H1 (cell line): ENCODE measurements at regions not wholly inside any gene's neighbourhood (a gene's known extent, or its start where the extent isn't known, plus 50 kb on each side); places are given as distances from the start of the nearest gene placed in this dataset.

ENCODE experiments used
- CTCF ChIA-PET: fragments of 300-600 bp; sonication (Branson Sonifier 250); formaldehyde crosslinking; loops from one replicate; lab custom pipeline; 2021; ENCODE audit not compliant: partially characterized antibody; lab: Charles Lee
- POLR2A ChIA-PET: fragments of 300-600 bp; sonication (Branson Sonifier 250); formaldehyde crosslinking; loops from one replicate; lab custom pipeline; 2021; ENCODE audit warnings: inconsistent platforms; ENCODE audit not compliant: partially characterized antibody; lab: Charles Lee
- DNase-seq, 2 experiments: peaks; one replicate each; pipeline versions ENCODE4 v3.0.0 to v3.0.0-alpha.2; 2010 to 2022; ENCODE audit warnings: low spot score in 2 of 2, low read depth in 1 of 2, mixed read lengths in 1 of 2
- FAIRE-seq: peaks from 2 replicates; lab custom pipeline; 2011; peaks lifted over from hg19 to GRCh38; lab: Jason Lieb, UNC
- H2AFZ ChIP-seq: 2 replicates; pipeline ENCODE4 v1.8.1; 2012; ENCODE audit warnings: low read length, inconsistent platforms
- H2AK5ac ChIP-seq: 2 replicates; pipeline ENCODE4 v1.6.1; 2013; ENCODE audit warnings: low read depth, low read length
- H2BK120ac ChIP-seq: replicated peaks from 2 replicates; pipeline ENCODE3; 2013; ENCODE audit warnings: low read depth, low read length, inconsistent platforms
- H2BK12ac ChIP-seq: 2 replicates; pipeline ENCODE4 v1.6.1; 2013; ENCODE audit warnings: low read depth, low read length
- H2BK15ac ChIP-seq: 2 replicates; pipeline ENCODE4 v1.6.1; 2013; ENCODE audit warnings: low read length
- H2BK20ac ChIP-seq: 2 replicates; pipeline ENCODE4 v1.6.1; 2013; ENCODE audit warnings: low read length
- H2BK5ac ChIP-seq: 2 replicates; pipeline ENCODE4 v1.6.1; 2013; ENCODE audit warnings: low read depth, low read length
- H3K14ac ChIP-seq: 2 replicates; pipeline ENCODE4 v1.6.1; 2013; ENCODE audit warnings: inconsistent platforms; ENCODE audit not compliant: insufficient read length
- H3K18ac ChIP-seq: 2 replicates; pipeline ENCODE4 v1.6.1; 2013; ENCODE audit warnings: low read length; ENCODE audit errors: extremely low read depth
- H3K23ac ChIP-seq: 2 replicates; pipeline ENCODE4 v1.6.1; 2013; ENCODE audit warnings: inconsistent platforms; ENCODE audit not compliant: insufficient read length
- H3K23me2 ChIP-seq: 2 replicates; pipeline ENCODE4 v1.6.1; 2013; ENCODE audit warnings: low read depth, low read length
- H3K27ac ChIP-seq: 2 replicates; pipeline ENCODE4 v1.6.1; 2011; ENCODE audit warnings: low read depth, low read length, inconsistent platforms
- H3K27me3 ChIP-seq, 4 experiments: replicated peaks in 1 of 4; 1 replicate in 1 of 4; 2 replicates in 3 of 4; pipeline versions ENCODE4 v1.6.1 to v1.8.1; 2011 to 2013; ENCODE audit warnings: low read length in 3 of 4, mild to moderate bottlenecking in 3 of 4, inconsistent platforms in 2 of 4, mixed read lengths in 2 of 4, moderate library complexity in 1 of 4; ENCODE audit not compliant: control insufficient read depth in 3 of 4, insufficient read depth in 3 of 4; ENCODE audit errors: extremely low read depth in 1 of 4
- H3K36me3 ChIP-seq, 4 experiments: 2 replicates each; pipeline versions ENCODE4 v1.6.1 to v1.8.1; 2011 to 2013; ENCODE audit warnings: mild to moderate bottlenecking in 4 of 4, low read length in 3 of 4, moderate library complexity in 2 of 4, control low read depth in 1 of 4, inconsistent platforms in 1 of 4; ENCODE audit not compliant: insufficient read depth in 4 of 4, control insufficient read depth in 2 of 4
- H3K4ac ChIP-seq: replicated peaks from 2 replicates; pipeline ENCODE3; 2013; ENCODE audit warnings: low read length, low read depth, mixed read lengths, inconsistent platforms; ENCODE audit not compliant: insufficient read length
- H3K4me1 ChIP-seq, 4 experiments: replicated peaks in 1 of 4; 1 replicate in 1 of 4; 2 replicates in 3 of 4; pipeline versions ENCODE4 v1.6.1 to v1.8.1; 2011 to 2013; ENCODE audit warnings: low read length in 3 of 4, inconsistent platforms in 2 of 4, mixed read lengths in 1 of 4; ENCODE audit not compliant: insufficient read depth in 4 of 4, control insufficient read depth in 3 of 4
- H3K4me2 ChIP-seq, 2 experiments: 2 replicates each; pipeline versions ENCODE4 v1.6.1 to v1.8.1; 2011 to 2013; ENCODE audit warnings: low read depth in 2 of 2, low read length in 2 of 2, control low read depth in 1 of 2, inconsistent platforms in 1 of 2, mild to moderate bottlenecking in 1 of 2; ENCODE audit not compliant: insufficient read depth in 1 of 2
- H3K4me3 ChIP-seq, 4 experiments: fragments of 200-600, 300-600 bp in 1 of 4; sonication (generic), shearing (Covaris generic), sonication (Bioruptor Twin) in 1 of 4; 2 replicates each; pipeline versions ENCODE4 v1.5.1 to v1.8.1; 2011 to 2016; ENCODE audit warnings: low read length in 4 of 4, low read depth in 3 of 4, control low read depth in 2 of 4, inconsistent platforms in 2 of 4, mild to moderate bottlenecking in 2 of 4, mixed read lengths in 1 of 4, moderate library complexity in 1 of 4; ENCODE audit not compliant: insufficient read depth in 2 of 4; ENCODE audit errors: extremely low read depth in 1 of 4
- H3K56ac ChIP-seq: replicated peaks from 2 replicates; pipeline ENCODE3; 2013; ENCODE audit warnings: low read depth, mild to moderate bottlenecking, mixed read lengths, low read length, inconsistent platforms; ENCODE audit not compliant: insufficient read length
- H3K79me1 ChIP-seq: 2 replicates; pipeline ENCODE4 v1.6.1; 2013; ENCODE audit warnings: low read depth, low read length, control low read depth
- H3K79me2 ChIP-seq, 2 experiments: 2 replicates each; pipeline versions ENCODE4 v1.6.1 to v1.8.1; 2012 to 2013; ENCODE audit warnings: low read length in 2 of 2, mild to moderate bottlenecking in 2 of 2, inconsistent platforms in 1 of 2; ENCODE audit not compliant: insufficient read depth in 2 of 2, control insufficient read depth in 1 of 2
- H3K9ac ChIP-seq, 4 experiments: replicated peaks in 1 of 4; 1 replicate in 1 of 4; 2 replicates in 3 of 4; pipeline versions ENCODE4 v1.6.1 to v1.8.1; 2011 to 2013; ENCODE audit warnings: low read depth in 3 of 4, low read length in 3 of 4, control low read depth in 2 of 4, mild to moderate bottlenecking in 2 of 4, moderate library complexity in 2 of 4, inconsistent platforms in 1 of 4; ENCODE audit errors: extremely low read depth in 1 of 4
- H3K9me3 ChIP-seq, 2 experiments: 2 replicates each; pipeline versions ENCODE4 v1.6.1 to v1.8.1; 2012 to 2013; ENCODE audit warnings: mild to moderate bottlenecking in 2 of 2, moderate library complexity in 2 of 2, control low read depth in 1 of 2, inconsistent platforms in 1 of 2, low read depth in 1 of 2, low read length in 1 of 2, mixed read lengths in 1 of 2; ENCODE audit not compliant: insufficient read depth in 2 of 2
- H4K20me1 ChIP-seq, 2 experiments: replicated peaks in 1 of 2; 2 replicates each; pipeline versions ENCODE3 to v1.8.1; 2011 to 2013; ENCODE audit warnings: inconsistent platforms in 2 of 2, low read length in 2 of 2, mild to moderate bottlenecking in 1 of 2; ENCODE audit not compliant: insufficient read depth in 2 of 2, control insufficient read depth in 1 of 2
- H4K5ac ChIP-seq: 2 replicates; pipeline ENCODE4 v1.6.1; 2013; ENCODE audit warnings: low read length, low read depth, mixed read lengths, inconsistent platforms; ENCODE audit not compliant: insufficient read length
- H4K8ac ChIP-seq: 2 replicates; pipeline ENCODE4 v1.8.0; 2013; ENCODE audit warnings: mild to moderate bottlenecking, moderate library complexity, low read length, inconsistent platforms; ENCODE audit not compliant: insufficient read depth; ENCODE audit errors: extremely low read depth
- H4K91ac ChIP-seq: replicated peaks from 2 replicates; pipeline ENCODE3; 2013; ENCODE audit warnings: low read length, mixed read lengths, inconsistent platforms; ENCODE audit not compliant: insufficient read length
- ATF3 ChIP-seq: IDR thresholded peaks from 2 replicates; pipeline ENCODE4 v1.6.1; 2011; ENCODE audit warnings: low read depth, mild to moderate bottlenecking, low read length; ENCODE audit not compliant: insufficient read depth
- CREB1 ChIP-seq: IDR thresholded peaks from 2 replicates; pipeline ENCODE4 v1.6.1; 2012; ENCODE audit warnings: inconsistent platforms
- CTCF ChIP-seq, 3 experiments: IDR thresholded peaks; 1 replicate in 2 of 3; 2 replicates in 1 of 3; pipeline versions ENCODE4 v1.5.1 to v1.6.1; 2011; ENCODE audit warnings: low read length in 3 of 3, mild to moderate bottlenecking in 3 of 3, inconsistent platforms in 2 of 3, low read depth in 1 of 3, moderate library complexity in 1 of 3; ENCODE audit not compliant: insufficient read depth in 1 of 3; ENCODE audit errors: control extremely low read depth in 1 of 3
- GABPA ChIP-seq: IDR thresholded peaks from 2 replicates; pipeline ENCODE4 v1.6.1; 2011; ENCODE audit warnings: mild to moderate bottlenecking, low read length, moderate library complexity, borderline replicate concordance; ENCODE audit not compliant: insufficient read depth
- KDM4A ChIP-seq: IDR thresholded peaks from one replicate; pipeline ENCODE4 v1.7.1; 2012; ENCODE audit warnings: low read depth, mild to moderate bottlenecking, moderate library complexity, low read length, inconsistent platforms; ENCODE audit not compliant: severe bottlenecking
- PHF8 ChIP-seq: fragments of 200-600 bp; sonication (generic); conservative IDR thresholded peaks from 2 replicates; pipeline ENCODE4 v1.7.1; 2012; ENCODE audit warnings: low read depth, mild to moderate bottlenecking, inconsistent platforms, low read length, moderate library complexity
- SIN3A ChIP-seq, 2 experiments: IDR thresholded peaks in 1 of 2; conservative IDR thresholded peaks in 1 of 2; 2 replicates each; pipeline ENCODE4 v1.6.1; 2011 to 2012; ENCODE audit warnings: low read length in 2 of 2, improper control_type of control experiment in 1 of 2, low read depth in 1 of 2, mild to moderate bottlenecking in 1 of 2
- SP1 ChIP-seq: IDR thresholded peaks from 2 replicates; pipeline ENCODE4 v1.6.1; 2011; ENCODE audit warnings: low read depth, low read length
- SRF ChIP-seq: IDR thresholded peaks from 2 replicates; pipeline ENCODE4 v1.6.1; 2011; ENCODE audit warnings: mild to moderate bottlenecking, low read depth, low read length, moderate library complexity
- TEAD4 ChIP-seq: IDR thresholded peaks from 2 replicates; pipeline ENCODE4 v1.6.1; 2012; ENCODE audit warnings: low read depth, low read length, inconsistent platforms, mixed read lengths
- YY1 ChIP-seq: IDR thresholded peaks from 2 replicates; pipeline ENCODE4 v1.6.1; 2011; ENCODE audit warnings: low read depth, mild to moderate bottlenecking, low read length
- WGBS, 2 experiments: shearing (Covaris generic) in 1 of 2; methylation state at CpG; one replicate each; pipeline versions ENCODE4 v1.1.6 to v1.1.7; 2013 to 2015; ENCODE audit warnings: low lambda C conversion rate in 2 of 2, mixed read lengths in 2 of 2, inconsistent platforms in 1 of 2, low coverage in 1 of 2, missing lambda C conversion rate in 1 of 2; ENCODE audit not compliant: insufficient replicate concordance in 2 of 2, insufficient coverage in 1 of 2, insufficient read length in 1 of 2; ENCODE audit errors: extremely low coverage in 1 of 2, missing lambda C conversion rate in 1 of 2; 5-methylcytosine and 5-hydroxymethylcytosine counted together

- Histone ChIP-seq H4K5ac (no peak overlapping the region), H2BK12ac (no peak overlapping the region), H3K23ac (no peak overlapping the region), H3K27me3 (no peaks in the 10 kb centered on the region)
- TF ChIP-seq CREB1 (no peak), ATF3 (no peak), SP1 (no peak), CTCF (IDR thresholded peaks at IDR 0.05; ENCODE audit: control extremely low read depth in 1 of 3, insufficient read depth in 1 of 3, low read depth in 1 of 3, low read length in 3 of 3) (no peak), TEAD4 (no peak), SIN3A (conservative IDR thresholded peaks at IDR 0.05 in 1 of 2, IDR thresholded peaks at IDR 0.05 in 1 of 2; ENCODE audit: low read depth in 1 of 2, low read length in 2 of 2) (no peak), PHF8 (no peak), KDM4A (no peak), YY1 (no peak), SRF (no peak), GABPA (no peak)
- TF ChIP-seq, all 59 proteins: peak for 0
- no peak overlapping the region for H2AK5ac ChIP-seq
- H3K14ac ChIP-seq, result no peak overlapping the region
- H3K4me3 ChIP-seq, result no peak overlapping the region
- H3K4me2 ChIP-seq, result no peak overlapping the region
- no peak overlapping the region for H2BK5ac ChIP-seq
- H3K36me3 ChIP-seq, result no peaks in the 10 kb centered on the region
- H3K9me3 ChIP-seq, result no peaks in the 10 kb centered on the region; a peak in 1 of 4 replicates
- no peak overlapping the region for H4K8ac ChIP-seq
- no peak overlapping the region for H4K91ac ChIP-seq
- no peak overlapping the region for H2BK120ac ChIP-seq
- FAIRE-seq (no peak), DNase-seq (no peak)
- H3K56ac ChIP-seq, result no peak overlapping the region
- no peak overlapping the region for H3K18ac ChIP-seq
- H3K27ac ChIP-seq, result no peak overlapping the region
- 87% methylated on average over 3 of the region's 3 CpGs; no CpG with 5 or more reads in 1 of the 2 experiments for WGBS, 2 experiments
- H3K9ac ChIP-seq, result no peak overlapping the region
- H3K4ac ChIP-seq, result no peak overlapping the region
- POLR2A ChIA-PET, result no interaction called here
- no peak overlapping the region for H2BK15ac ChIP-seq
- no peak overlapping the region for H2AFZ ChIP-seq
- H2BK20ac ChIP-seq, result no peak overlapping the region
- CTCF ChIA-PET, result no interaction called here
- H3K79me1 ChIP-seq, result no peaks in the 10 kb centered on the region
- no peaks in the 10 kb centered on the region for H4K20me1 ChIP-seq
- H3K79me2 ChIP-seq, result no peaks in the 10 kb centered on the region
- H3K4me1 ChIP-seq, result no peaks in the 10 kb centered on the region
- no peaks in the 10 kb centered on the region for H3K23me2 ChIP-seq
These were observed 302.7 kb downstream of the SFMBT2 start for GRCh38 chr10:7108141-7108540.
